HG03064 (cell line): ENCODE measurements at regions not wholly inside any gene's neighbourhood (a gene's known extent, or its start where the extent isn't known, plus 50 kb on each side); places are given as distances from the start of the nearest gene placed in this dataset.

Experiments
- ATAC-seq: cut with Tn5 transposase; IDR thresholded peaks from one replicate; pipeline ENCODE4 v1.9.1; 2021; ENCODE audit warnings: low read depth; ENCODE audit not compliant: unreplicated experiment

- ATAC-seq, result no peak
These were observed 1002.5 kb downstream of the BCL11B start for GRCh38 chr14:98269533-98269932.

- ATAC-seq, result no peak
These were observed 1001.8 kb downstream of the BCL11B start for GRCh38 chr14:98270201-98270600.

GRCh38 chr14:98274596-98274995 is 997.4 kb downstream of the BCL11B start:
- ATAC-seq, result no peak

- ATAC-seq, result no peak
These were observed 993.2 kb downstream of the BCL11B start for GRCh38 chr14:98278800-98279199.

GRCh38 chr14:98280436-98280835 is 991.6 kb downstream of the BCL11B start:
- ATAC-seq, result no peak

- ATAC-seq, result no peak
These were observed 983.2 kb downstream of the BCL11B start for GRCh38 chr14:98288825-98289224.

GRCh38 chr14:98290596-98290995 is 981.4 kb downstream of the BCL11B start:
- ATAC-seq, result no peak

- no peak for ATAC-seq
These were observed 979.8 kb downstream of the BCL11B start for GRCh38 chr14:98292191-98292590.

- ATAC-seq, result no peak
These were observed 978.4 kb downstream of the BCL11B start for GRCh38 chr14:98293576-98293975.

GRCh38 chr14:98296895-98297294 is 975.1 kb downstream of the BCL11B start:
- ATAC-seq, result no peak

- ATAC-seq, result no peak
These were observed 974.4 kb downstream of the BCL11B start for GRCh38 chr14:98297567-98297966.

GRCh38 chr14:98298481-98299244 is 973.3 kb downstream of the BCL11B start:
- ATAC-seq, result no peak

- no peak for ATAC-seq
These were observed 970.3 kb downstream of the BCL11B start for GRCh38 chr14:98301681-98302080.

- no peak for ATAC-seq
These were observed 967.4 kb downstream of the BCL11B start for GRCh38 chr14:98304574-98304973.

GRCh38 chr14:98309591-98309990 is 962.4 kb downstream of the BCL11B start:
- no peak for ATAC-seq

GRCh38 chr14:98312006-98312405 is 960.0 kb downstream of the BCL11B start:
- ATAC-seq, result no peak

- ATAC-seq, result no peak
These were observed 950.2 kb downstream of the BCL11B start for GRCh38 chr14:98321841-98322240.

GRCh38 chr14:98323836-98324235 is 948.2 kb downstream of the BCL11B start:
- ATAC-seq, result no peak

GRCh38 chr14:98325761-98326160 is 946.2 kb downstream of the BCL11B start:
- no peak for ATAC-seq

GRCh38 chr14:98328496-98328895 is 943.5 kb downstream of the BCL11B start:
- no peak for ATAC-seq

- no peak for ATAC-seq
These were observed 937.8 kb downstream of the BCL11B start for GRCh38 chr14:98334186-98334585.

- no peak for ATAC-seq
These were observed 930.8 kb downstream of the BCL11B start for GRCh38 chr14:98341211-98341610.

GRCh38 chr14:98345161-98345560 is 926.8 kb downstream of the BCL11B start:
- no peak for ATAC-seq
